Right lobe of liver (tissue), 6 donors: ENCODE measurements at regions not wholly inside any gene's neighbourhood (a gene's known extent, or its start where the extent isn't known, plus 50 kb on each side); places are given as distances from the start of the nearest gene placed in this dataset.

Source experiments
- ATAC-seq, 4 donors: fragments of 200-7000 bp; cut with Tn5 transposase; one replicate each; pipeline ENCODE4 v1.9.1; 2020; ENCODE audit warnings: mild to moderate bottlenecking in 4 of 4, moderate library complexity in 4 of 4
- DNase-seq, 3 donors: peaks; one replicate each; pipeline ENCODE4 v3.0.0-alpha.2; 2020
- H3K27ac ChIP-seq, 3 donors: fragments of 200-600 bp; one replicate each; pipeline ENCODE4 v1.8.0; 2022
- H3K27me3 ChIP-seq, 2 donors: fragments of 200-600 bp; one replicate each; pipeline ENCODE4 v1.8.0; 2022
- H3K36me3 ChIP-seq, 4 donors: fragments of 200-600 bp; sonication (generic) in 1 of 4; one replicate each; pipeline versions ENCODE4 v1.5.1 to v1.8.0; 2017 to 2022; ENCODE audit warnings: control low read depth in 1 of 4
- H3K4me1 ChIP-seq, 4 donors: fragments of 200-600 bp; sonication (generic) in 1 of 4; one replicate each; pipeline versions ENCODE4 v1.5.1 to v1.8.0; 2017 to 2022; ENCODE audit warnings: control low read depth in 1 of 4
- H3K4me3 ChIP-seq, 3 donors: fragments of 200-600 bp; one replicate each; pipeline ENCODE4 v1.8.0; 2022
- H3K9me3 ChIP-seq, 4 donors: fragments of 200-600 bp; sonication (generic) in 1 of 4; one replicate each; pipeline versions ENCODE4 v1.5.1 to v1.8.0; 2017 to 2022; ENCODE audit warnings: control low read depth in 1 of 4
- CTCF ChIP-seq, 4 donors: fragments of 200-600 bp in 3 of 4; fragments of 450-650 bp in 1 of 4; IDR thresholded peaks; one replicate each; pipeline versions ENCODE4 v1.5.1 to v1.8.0; 2016 to 2022; ENCODE audit warnings: antibody characterized with exemption in 4 of 4, mild to moderate bottlenecking in 2 of 4
- POLR2A ChIP-seq: fragments of 450-650 bp; IDR thresholded peaks from one replicate; pipeline ENCODE4 v1.6.1; 2017; ENCODE audit warnings: antibody characterized with exemption, mild to moderate bottlenecking
- WGBS: methylation state at CpG from one replicate; pipeline ENCODE4 v1.1.6; 2018; ENCODE audit warnings: low coverage, low lambda C conversion rate; ENCODE audit not compliant: insufficient coverage; ENCODE audit errors: missing lambda C conversion rate; 5-methylcytosine and 5-hydroxymethylcytosine counted together
- intact Hi-C, 2 donors: fragments of 100-400 bp; cut with DNase I; formaldehyde crosslinking; loops; one replicate each; pipeline versions ENCODE4 v1.11.2 to v1.14.1; 2022
- donor health status: DM: no; HTN: yes; CAD: no.
- donor health status: DM: no; HTN: no; CAD: no.
- donor health status: DM: no; HTN: no; CAD: no.
- donor health status: DM: no; HTN: yes; CAD: no.
- donor health status: DM: no; HTN: yes; CAD: no.

GRCh38 chr6:27078734-27079357, 168.7 kb upstream of the PRSS16 start:
- Histone ChIP-seq H3K27ac (no peak overlapping the region), H3K4me1 (peaks cover 0 to 3% (median 0%) of the 10 kb centered on the region in 4 donors), H3K36me3 (no peaks in the 10 kb centered on the region), H3K4me3 (peak overlapping the region; percentile 6 to 39 (median 31)), H3K27me3 (no peaks in the 10 kb centered on the region), H3K9me3 (no peaks in the 10 kb centered on the region)
- peak; percentile 72 to 79 (median 75) for TF ChIP-seq CTCF (IDR thresholded peaks at IDR 0.05)
- TF ChIP-seq POLR2A = no peak
- ATAC-seq = peak; percentile 87 to 97 (median 94)
- WGBS = 2% methylated on average over 9 of the region's 9 CpGs
- intact Hi-C loops = no loop called here
- DNase-seq = peak in 2 of 3 donors; percentile 47 to 50

GRCh38 chr6:27081188-27081587, 166.3 kb upstream of the PRSS16 start:
- intact Hi-C loops = no loop called here

GRCh38 chr6:27081931-27082330, 165.6 kb upstream of the PRSS16 start:
- Histone ChIP-seq H3K4me1 (peaks cover 0 to 3% (median 0%) of the 10 kb centered on the region in 4 donors), H3K4me3 (no peak overlapping the region), H3K27me3 (no peaks in the 10 kb centered on the region), H3K36me3 (no peaks in the 10 kb centered on the region), H3K9me3 (no peaks in the 10 kb centered on the region), H3K27ac (no peak overlapping the region)
- intact Hi-C loops = no loop called here
- no peak for DNase-seq
- TF ChIP-seq POLR2A (no peak), CTCF (IDR thresholded peaks at IDR 0.05) (no peak)
- WGBS = 38% methylated on average over 2 of the region's 2 CpGs
- ATAC-seq = no peak

More at GRCh38 chr6:27081188-27081587, 166.3 kb upstream of the PRSS16 start:
- Histone ChIP-seq H3K27me3 (no peaks in the 10 kb centered on the region), H3K27ac (no peak overlapping the region), H3K36me3 (no peaks in the 10 kb centered on the region), H3K9me3 (no peaks in the 10 kb centered on the region), H3K4me1 (peaks cover 0 to 3% (median 0%) of the 10 kb centered on the region in 4 donors), H3K4me3 (no peak overlapping the region)
- DNase-seq (no peak), ATAC-seq (no peak)
- no peak for TF ChIP-seq CTCF (IDR thresholded peaks at IDR 0.05)
- TF ChIP-seq POLR2A = no peak

- ATAC-seq (no peak), DNase-seq (no peak)
- H3K4me3 ChIP-seq = no peak overlapping the region
- peaks cover 0 to 10% of the 10 kb centered on the region in 2 donors for H3K27me3 ChIP-seq
- no peak overlapping the region for H3K27ac ChIP-seq
- intact Hi-C loops = no loop called here
- TF ChIP-seq CTCF (IDR thresholded peaks at IDR 0.05) (no peak), POLR2A (no peak)
- no peaks in the 10 kb centered on the region for H3K9me3 ChIP-seq
- peaks cover 0 to 6% (median 0%) of the 10 kb centered on the region in 4 donors for H3K4me1 ChIP-seq
- no peaks in the 10 kb centered on the region for H3K36me3 ChIP-seq
These were observed 159.4 kb upstream of the PRSS16 start for GRCh38 chr6:27088068-27088467.
